HepG2 (cell line): ENCODE measurements at regions not wholly inside any gene's neighbourhood (a gene's known extent, or its start where the extent isn't known, plus 50 kb on each side); places are given as distances from the start of the nearest gene placed in this dataset.
A peak's percentile ranks its signal among the peaks of the same experiment; 100 is the strongest.

ENCODE experiments used
- BHLHE40 ChIP-seq: IDR thresholded peaks from 2 replicates; pipeline ENCODE4 v1.6.1; 2011; ENCODE audit warnings: low read length, improper control_type of control experiment
- GTF3A ChIP-seq: sonication (generic); formaldehyde crosslinking; conservative IDR thresholded peaks from 2 replicates; pipeline ENCODE4 v1.4.0; 2020; ENCODE audit warnings: mild to moderate bottlenecking, missing genetic modification reagents
- NBN ChIP-seq: fragments of 450-650 bp; conservative IDR thresholded peaks from 2 replicates; pipeline ENCODE4 v1.6.1; 2017
- NFRKB ChIP-seq: fragments of 450-650 bp; IDR thresholded peaks from 2 replicates; pipeline ENCODE4 v1.6.1; 2017
- NRL ChIP-seq: sonication (generic); formaldehyde crosslinking; IDR thresholded peaks from 2 replicates; pipeline ENCODE4 v1.5.0; 2020; ENCODE audit warnings: missing genetic modification reagents, mild to moderate bottlenecking, moderate library complexity, borderline replicate concordance
- PHF21A ChIP-seq: sonication (generic); formaldehyde crosslinking; IDR thresholded peaks from 2 replicates; pipeline ENCODE4 v1.5.0; 2020; ENCODE audit warnings: mild to moderate bottlenecking, missing genetic modification reagents
- RBFOX2 ChIP-seq: fragments of 200-400 bp; formaldehyde crosslinking; IDR thresholded peaks from 2 replicates; pipeline ENCODE4 v1.6.1; 2017; ENCODE audit warnings: low read depth, mild to moderate bottlenecking, low read length
- TOE1 ChIP-seq: sonication (generic); formaldehyde crosslinking; IDR thresholded peaks from 2 replicates; pipeline ENCODE4 v1.4.0; 2020; ENCODE audit warnings: mild to moderate bottlenecking, missing genetic modification reagents
- XBP1 ChIP-seq: sonication (generic); formaldehyde crosslinking; IDR thresholded peaks from 2 replicates; pipeline ENCODE4 v1.5.0; 2020; ENCODE audit warnings: missing genetic modification reagents
- YEATS4 ChIP-seq: sonication (generic); formaldehyde crosslinking; IDR thresholded peaks from 2 replicates; pipeline ENCODE4 v1.4.0; 2020; ENCODE audit warnings: missing genetic modification reagents, borderline replicate concordance
- ZNF230 ChIP-seq: sonication (generic); formaldehyde crosslinking; IDR thresholded peaks from 2 replicates; pipeline ENCODE4 v1.4.0; 2020; ENCODE audit warnings: mild to moderate bottlenecking, missing genetic modification reagents
- ZNF296 ChIP-seq: sonication (generic); formaldehyde crosslinking; conservative IDR thresholded peaks from 2 replicates; pipeline ENCODE4 v1.5.0; 2020; ENCODE audit warnings: mild to moderate bottlenecking, missing genetic modification reagents
- ZNF556 ChIP-seq: sonication (generic); formaldehyde crosslinking; IDR thresholded peaks from 2 replicates; pipeline ENCODE4 v1.4.0; 2020; ENCODE audit warnings: mild to moderate bottlenecking, missing genetic modification reagents, borderline replicate concordance
- ZNF605 ChIP-seq: sonication (generic); formaldehyde crosslinking; IDR thresholded peaks from 2 replicates; pipeline ENCODE4 v1.8.0; 2022; ENCODE audit warnings: mild to moderate bottlenecking, missing genetic modification reagents
- ZNF616 ChIP-seq: sonication (generic); formaldehyde crosslinking; IDR thresholded peaks from 2 replicates; pipeline ENCODE4 v1.5.0; 2020; ENCODE audit warnings: low read depth, mild to moderate bottlenecking, missing genetic modification reagents
- ZNF619 ChIP-seq: sonication (generic); formaldehyde crosslinking; IDR thresholded peaks from 2 replicates; pipeline ENCODE4 v1.4.0; 2020; ENCODE audit warnings: mild to moderate bottlenecking, missing genetic modification reagents
- TF ChIP-seq, protein P1 (sequence below): sonication (generic); formaldehyde crosslinking; IDR thresholded peaks from 2 replicates; pipeline ENCODE4 v1.8.0; 2022; ENCODE audit warnings: mild to moderate bottlenecking, missing genetic modification reagents, moderate library complexity
- TF ChIP-seq, protein P2 (sequence below): sonication (generic); formaldehyde crosslinking; IDR thresholded peaks from 2 replicates; pipeline ENCODE4 v1.5.0; 2020; ENCODE audit warnings: mild to moderate bottlenecking, missing genetic modification reagents, borderline replicate concordance
- TF ChIP-seq, protein P3 (sequence below), 2 experiments: fragments of 450-650 bp in 1 of 2; sonication (generic) in 1 of 2; formaldehyde crosslinking; IDR thresholded peaks; 2 replicates each; pipeline versions ENCODE4 v1.5.0 to v1.8.0; 2020 to 2022; ENCODE audit warnings: mild to moderate bottlenecking in 1 of 2, missing genetic modification reagents in 1 of 2

DNA sequence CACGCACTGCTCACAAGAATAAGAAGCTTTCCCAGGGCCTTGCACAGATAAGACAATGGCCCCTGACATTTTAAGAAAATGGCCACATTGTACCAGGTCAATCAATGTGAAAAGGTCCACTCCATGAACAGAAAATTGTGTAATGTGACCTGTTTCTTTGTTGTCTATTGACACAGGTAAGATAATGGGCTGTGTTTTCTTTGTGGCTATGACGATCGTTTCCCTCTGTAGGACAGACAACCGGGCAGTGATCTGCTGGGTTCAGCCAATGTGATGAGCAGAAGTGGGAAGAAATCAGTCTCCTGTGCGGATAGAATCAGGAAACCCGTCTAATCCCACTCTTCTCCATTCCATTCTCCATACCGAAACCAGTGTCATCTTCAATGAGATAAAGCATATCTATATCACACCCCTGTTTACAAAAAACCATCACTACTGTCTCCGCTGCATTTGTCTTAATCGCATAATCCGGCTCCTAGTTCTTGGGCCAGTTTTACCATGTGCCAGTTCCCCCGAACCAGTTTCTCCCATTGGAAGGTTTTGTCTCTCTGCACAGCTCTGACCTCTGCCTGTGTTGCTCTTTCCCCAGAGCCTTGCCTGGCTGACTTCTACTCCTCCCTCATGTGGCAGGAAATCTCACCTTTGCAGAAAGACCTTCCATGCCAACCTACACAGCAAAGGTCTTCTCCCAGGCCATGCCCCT is 66.9 kb upstream of the ATF7IP2 start (continued):
- TF ChIP-seq ZNF619 (no peak), PHF21A (peak; percentile 87), NFRKB (no peak), GTF3A (CRISPR knock-in tag) (no peak), NRL (CRISPR knock-in tag) (no peak), ZNF605 (CRISPR knock-in tag) (peak; percentile 68; the same call in 1 of the 2 replicates), XBP1 (CRISPR knock-in tag) (no peak), ZNF556 (CRISPR knock-in tag) (peak; percentile 60; the same call in 1 of the 2 replicates), TOE1 (CRISPR knock-in tag) (peak; percentile 91), ZNF230 (CRISPR knock-in tag) (no peak), BHLHE40 (peak; percentile 46; the same call in 1 of the 2 replicates), ZNF616 (no peak), YEATS4 (CRISPR knock-in tag) (peak; percentile 59; the same call in 1 of the 2 replicates), NBN (no peak), RBFOX2 (no peak), ZNF296 (CRISPR knock-in tag) (no peak)
- TF ChIP-seq, protein P1, sequence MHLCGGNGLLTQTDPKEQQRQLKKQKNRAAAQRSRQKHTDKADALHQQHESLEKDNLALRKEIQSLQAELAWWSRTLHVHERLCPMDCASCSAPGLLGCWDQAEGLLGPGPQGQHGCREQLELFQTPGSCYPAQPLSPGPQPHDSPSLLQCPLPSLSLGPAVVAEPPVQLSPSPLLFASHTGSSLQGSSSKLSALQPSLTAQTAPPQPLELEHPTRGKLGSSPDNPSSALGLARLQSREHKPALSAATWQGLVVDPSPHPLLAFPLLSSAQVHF (CRISPR knock-in tag), result no peak
- TF ChIP-seq, protein P2, sequence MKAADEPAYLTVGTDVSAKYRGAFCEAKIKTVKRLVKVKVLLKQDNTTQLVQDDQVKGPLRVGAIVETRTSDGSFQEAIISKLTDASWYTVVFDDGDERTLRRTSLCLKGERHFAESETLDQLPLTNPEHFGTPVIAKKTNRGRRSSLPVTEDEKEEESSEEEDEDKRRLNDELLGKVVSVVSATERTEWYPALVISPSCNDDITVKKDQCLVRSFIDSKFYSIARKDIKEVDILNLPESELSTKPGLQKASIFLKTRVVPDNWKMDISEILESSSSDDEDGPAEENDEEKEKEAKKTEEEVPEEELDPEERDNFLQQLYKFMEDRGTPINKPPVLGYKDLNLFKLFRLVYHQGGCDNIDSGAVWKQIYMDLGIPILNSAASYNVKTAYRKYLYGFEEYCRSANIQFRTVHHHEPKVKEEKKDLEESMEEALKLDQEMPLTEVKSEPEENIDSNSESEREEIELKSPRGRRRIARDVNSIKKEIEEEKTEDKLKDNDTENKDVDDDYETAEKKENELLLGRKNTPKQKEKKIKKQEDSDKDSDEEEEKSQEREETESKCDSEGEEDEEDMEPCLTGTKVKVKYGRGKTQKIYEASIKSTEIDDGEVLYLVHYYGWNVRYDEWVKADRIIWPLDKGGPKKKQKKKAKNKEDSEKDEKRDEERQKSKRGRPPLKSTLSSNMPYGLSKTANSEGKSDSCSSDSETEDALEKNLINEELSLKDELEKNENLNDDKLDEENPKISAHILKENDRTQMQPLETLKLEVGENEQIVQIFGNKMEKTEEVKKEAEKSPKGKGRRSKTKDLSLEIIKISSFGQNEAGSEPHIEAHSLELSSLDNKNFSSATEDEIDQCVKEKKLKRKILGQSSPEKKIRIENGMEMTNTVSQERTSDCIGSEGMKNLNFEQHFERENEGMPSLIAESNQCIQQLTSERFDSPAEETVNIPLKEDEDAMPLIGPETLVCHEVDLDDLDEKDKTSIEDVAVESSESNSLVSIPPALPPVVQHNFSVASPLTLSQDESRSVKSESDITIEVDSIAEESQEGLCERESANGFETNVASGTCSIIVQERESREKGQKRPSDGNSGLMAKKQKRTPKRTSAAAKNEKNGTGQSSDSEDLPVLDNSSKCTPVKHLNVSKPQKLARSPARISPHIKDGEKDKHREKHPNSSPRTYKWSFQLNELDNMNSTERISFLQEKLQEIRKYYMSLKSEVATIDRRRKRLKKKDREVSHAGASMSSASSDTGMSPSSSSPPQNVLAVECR (CRISPR knock-in tag), result peak; percentile 48; the same call in 1 of the 2 replicates
- TF ChIP-seq, protein P3, sequence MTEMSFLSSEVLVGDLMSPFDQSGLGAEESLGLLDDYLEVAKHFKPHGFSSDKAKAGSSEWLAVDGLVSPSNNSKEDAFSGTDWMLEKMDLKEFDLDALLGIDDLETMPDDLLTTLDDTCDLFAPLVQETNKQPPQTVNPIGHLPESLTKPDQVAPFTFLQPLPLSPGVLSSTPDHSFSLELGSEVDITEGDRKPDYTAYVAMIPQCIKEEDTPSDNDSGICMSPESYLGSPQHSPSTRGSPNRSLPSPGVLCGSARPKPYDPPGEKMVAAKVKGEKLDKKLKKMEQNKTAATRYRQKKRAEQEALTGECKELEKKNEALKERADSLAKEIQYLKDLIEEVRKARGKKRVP (CRISPR knock-in tag; IDR thresholded peaks at IDR 0.05), result peak in 1 of 2 experiments; percentile 60; a peak in 2 of 4 replicates
